ENCODE measurements at regions not wholly inside any gene's neighbourhood (a gene's known extent, or its start where the extent isn't known, plus 50 kb on each side); places are given as distances from the start of the nearest gene placed in this dataset.

- no peak overlapping the region for H3K27ac Mint-ChIP-seq
- H3K27me3 Mint-ChIP-seq: no peaks in the 10 kb centered on the region
- intact Hi-C loops (cut with micrococcal nuclease): no loop called here
- H3K4me3 Mint-ChIP-seq: no peak overlapping the region
- ChIA-PET CTCF (no interaction called here), POLR2A (no interaction called here)
- no peaks in the 10 kb centered on the region for H3K36me3 Mint-ChIP-seq
- H3K9me3 Mint-ChIP-seq: no peaks in the 10 kb centered on the region
- H3K4me1 Mint-ChIP-seq (ENCODE audit: low read depth): no peaks in the 10 kb centered on the region
- no peak for DNase-seq
Measured at GRCh38 chr13:47809411-47809810, 191.7 kb downstream of the SUCLA2 start.

GRCh38 chr13:47803131-47803530 is 197.9 kb downstream of the SUCLA2 start:
- CTCF ChIA-PET: no interaction called here
- no peak overlapping the region for H3K4me3 Mint-ChIP-seq
- POLR2A ChIA-PET: no interaction called here
- intact Hi-C loops (cut with micrococcal nuclease): no loop called here
- no peak for DNase-seq
- no peaks in the 10 kb centered on the region for H3K4me1 Mint-ChIP-seq (ENCODE audit: low read depth)
- no peaks in the 10 kb centered on the region for H3K27me3 Mint-ChIP-seq
- no peaks in the 10 kb centered on the region for H3K9me3 Mint-ChIP-seq
- no peaks in the 10 kb centered on the region for H3K36me3 Mint-ChIP-seq
- H3K27ac Mint-ChIP-seq: no peak overlapping the region

- intact Hi-C loops (cut with micrococcal nuclease): no loop called here
- ChIA-PET POLR2A (no interaction called here), CTCF (no interaction called here)
- no peaks in the 10 kb centered on the region for H3K9me3 Mint-ChIP-seq
- H3K4me1 Mint-ChIP-seq (ENCODE audit: low read depth): no peaks in the 10 kb centered on the region
- H3K27me3 Mint-ChIP-seq: no peaks in the 10 kb centered on the region
- H3K4me3 Mint-ChIP-seq: no peak overlapping the region
- DNase-seq: no peak
- no peak overlapping the region for H3K27ac Mint-ChIP-seq
- H3K36me3 Mint-ChIP-seq: no peaks in the 10 kb centered on the region
Measured at GRCh38 chr13:47801555-47801954, 199.5 kb downstream of the SUCLA2 start.

GRCh38 chr13:47800593-47800992 is 200.5 kb downstream of the SUCLA2 start:
- Mint-ChIP-seq H3K27me3 (no peaks in the 10 kb centered on the region), H3K4me3 (no peak overlapping the region), H3K4me1 (ENCODE audit: low read depth) (no peaks in the 10 kb centered on the region), H3K36me3 (no peaks in the 10 kb centered on the region), H3K27ac (no peak overlapping the region), H3K9me3 (no peaks in the 10 kb centered on the region)
- POLR2A ChIA-PET: no interaction called here
- DNase-seq: no peak
- intact Hi-C loops (cut with micrococcal nuclease): no loop called here
- CTCF ChIA-PET: no interaction called here

GRCh38 chr13:47798906-47799305 is 202.2 kb downstream of the SUCLA2 start:
- DNase-seq: no peak
- Mint-ChIP-seq H3K27me3 (peaks cover 4% of the 10 kb centered on the region), H3K4me1 (ENCODE audit: low read depth) (no peaks in the 10 kb centered on the region), H3K36me3 (no peaks in the 10 kb centered on the region), H3K27ac (no peak overlapping the region), H3K9me3 (no peaks in the 10 kb centered on the region), H3K4me3 (no peak overlapping the region)
- CTCF ChIA-PET: no interaction called here
- POLR2A ChIA-PET: no interaction called here
- intact Hi-C loops (cut with micrococcal nuclease): no loop called here

- DNase-seq: no peak
- no peaks in the 10 kb centered on the region for H3K4me1 Mint-ChIP-seq (ENCODE audit: low read depth)
- intact Hi-C loops (cut with micrococcal nuclease): no loop called here
- no peaks in the 10 kb centered on the region for H3K9me3 Mint-ChIP-seq
- H3K27me3 Mint-ChIP-seq: peaks cover 5% of the 10 kb centered on the region
- H3K4me3 Mint-ChIP-seq: no peak overlapping the region
- H3K27ac Mint-ChIP-seq: no peak overlapping the region
- H3K36me3 Mint-ChIP-seq: no peaks in the 10 kb centered on the region
- ChIA-PET CTCF (no interaction called here), POLR2A (no interaction called here)
Measured at GRCh38 chr13:47798194-47798593, 202.9 kb downstream of the SUCLA2 start.

- H3K27me3 Mint-ChIP-seq: peaks cover 5% of the 10 kb centered on the region
- no peaks in the 10 kb centered on the region for H3K36me3 Mint-ChIP-seq
- H3K9me3 Mint-ChIP-seq: peaks cover 5% of the 10 kb centered on the region
- ChIA-PET POLR2A (no interaction called here), CTCF (no interaction called here)
- intact Hi-C loops (cut with micrococcal nuclease): no loop called here
- no peak overlapping the region for H3K4me3 Mint-ChIP-seq
- no peaks in the 10 kb centered on the region for H3K4me1 Mint-ChIP-seq (ENCODE audit: low read depth)
- no peak for DNase-seq
- no peak overlapping the region for H3K27ac Mint-ChIP-seq
Measured at GRCh38 chr13:47796816-47797215, 204.3 kb downstream of the SUCLA2 start.

GRCh38 chr13:47794963-47795362 is 206.1 kb downstream of the SUCLA2 start:
- DNase-seq: no peak
- H3K27ac Mint-ChIP-seq: no peak overlapping the region
- POLR2A ChIA-PET: no interaction called here
- no peak overlapping the region for H3K4me3 Mint-ChIP-seq
- H3K9me3 Mint-ChIP-seq: peaks cover 23% of the 10 kb centered on the region
- peaks cover 5% of the 10 kb centered on the region for H3K27me3 Mint-ChIP-seq
- CTCF ChIA-PET: no interaction called here
- H3K4me1 Mint-ChIP-seq (ENCODE audit: low read depth): no peaks in the 10 kb centered on the region
- peaks cover 2% of the 10 kb centered on the region for H3K36me3 Mint-ChIP-seq
- intact Hi-C loops (cut with micrococcal nuclease): no loop called here

- CTCF ChIA-PET: no interaction called here
- Mint-ChIP-seq H3K27me3 (peaks cover 5% of the 10 kb centered on the region), H3K36me3 (peaks cover 2% of the 10 kb centered on the region), H3K27ac (no peak overlapping the region), H3K4me1 (ENCODE audit: low read depth) (no peaks in the 10 kb centered on the region), H3K9me3 (peaks cover 30% of the 10 kb centered on the region), H3K4me3 (no peak overlapping the region)
- no peak for DNase-seq
- intact Hi-C loops (cut with micrococcal nuclease): no loop called here
- POLR2A ChIA-PET: no interaction called here
Measured at GRCh38 chr13:47790755-47791154, 210.3 kb downstream of the SUCLA2 start.

GRCh38 chr13:47788844-47789243 is 212.2 kb downstream of the SUCLA2 start:
- H3K27me3 Mint-ChIP-seq: peaks cover 2% of the 10 kb centered on the region
- peaks cover 2% of the 10 kb centered on the region for H3K36me3 Mint-ChIP-seq
- peaks cover 30% of the 10 kb centered on the region for H3K9me3 Mint-ChIP-seq
- intact Hi-C loops (cut with micrococcal nuclease): no loop called here
- ChIA-PET CTCF (no interaction called here), POLR2A (no interaction called here)
- H3K27ac Mint-ChIP-seq: no peak overlapping the region
- H3K4me3 Mint-ChIP-seq: no peak overlapping the region
- H3K4me1 Mint-ChIP-seq (ENCODE audit: low read depth): no peaks in the 10 kb centered on the region
- DNase-seq: no peak

GRCh38 chr13:47774671-47774994 is 226.4 kb downstream of the SUCLA2 start:
- CTCF ChIA-PET: interaction anchor here (4.5 kb wide), 1 partner anchor 943 kb away, joined by 16 read pairs; no protein-coding TSS in a partner anchor

GRCh38 chr13:47764817-47765216 is 236.3 kb downstream of the SUCLA2 start:
- ChIA-PET POLR2A (no interaction called here), CTCF (no interaction called here)
- H3K27me3 Mint-ChIP-seq: no peaks in the 10 kb centered on the region
- H3K4me3 Mint-ChIP-seq: no peak overlapping the region
- H3K27ac Mint-ChIP-seq: no peak overlapping the region
- no peaks in the 10 kb centered on the region for H3K4me1 Mint-ChIP-seq (ENCODE audit: low read depth)
- DNase-seq: no peak
- no peaks in the 10 kb centered on the region for H3K36me3 Mint-ChIP-seq
- intact Hi-C loops (cut with micrococcal nuclease): no loop called here
- H3K9me3 Mint-ChIP-seq: peaks cover 5% of the 10 kb centered on the region

More at GRCh38 chr13:47774671-47774994, 226.4 kb downstream of the SUCLA2 start:
- no peaks in the 10 kb centered on the region for H3K27me3 Mint-ChIP-seq
- H3K27ac Mint-ChIP-seq: no peak overlapping the region
- no peaks in the 10 kb centered on the region for H3K36me3 Mint-ChIP-seq
- no peaks in the 10 kb centered on the region for H3K4me1 Mint-ChIP-seq (ENCODE audit: low read depth)
- POLR2A ChIA-PET: no interaction called here
- no peak for DNase-seq
- intact Hi-C loops (cut with micrococcal nuclease): loop anchor here (1.0 kb wide), 1 partner anchor 943 kb away; no protein-coding TSS in a partner anchor
- peaks cover 11% of the 10 kb centered on the region for H3K9me3 Mint-ChIP-seq
- no peak overlapping the region for H3K4me3 Mint-ChIP-seq

GRCh38 chr13:47757466-47758080 is 243.5 kb downstream of the SUCLA2 start:
- ChIA-PET CTCF (no interaction called here), POLR2A (no interaction called here)
- peaks cover 5% of the 10 kb centered on the region for H3K9me3 Mint-ChIP-seq
- H3K4me1 Mint-ChIP-seq (ENCODE audit: low read depth): no peaks in the 10 kb centered on the region
- no peak overlapping the region for H3K4me3 Mint-ChIP-seq
- peaks cover 4% of the 10 kb centered on the region for H3K27me3 Mint-ChIP-seq
- intact Hi-C loops (cut with micrococcal nuclease): no loop called here
- no peak overlapping the region for H3K27ac Mint-ChIP-seq
- no peak for DNase-seq
- no peaks in the 10 kb centered on the region for H3K36me3 Mint-ChIP-seq

- no peak overlapping the region for H3K27ac Mint-ChIP-seq
- H3K36me3 Mint-ChIP-seq: no peaks in the 10 kb centered on the region
- H3K27me3 Mint-ChIP-seq: peaks cover 2% of the 10 kb centered on the region
- ChIA-PET POLR2A (no interaction called here), CTCF (no interaction called here)
- no peak overlapping the region for H3K4me3 Mint-ChIP-seq
- intact Hi-C loops (cut with micrococcal nuclease): no loop called here
- no peak for DNase-seq
- H3K9me3 Mint-ChIP-seq: no peaks in the 10 kb centered on the region
- H3K4me1 Mint-ChIP-seq (ENCODE audit: low read depth): no peaks in the 10 kb centered on the region
Measured at GRCh38 chr13:47747901-47748300, 253.2 kb downstream of the SUCLA2 start.
